NCI-H1417 treated with DMSO at 0.1 percent for 48 hours (cell line): ENCODE measurements at regions not wholly inside any gene's neighbourhood (a gene's known extent, or its start where the extent isn't known, plus 50 kb on each side); places are given as distances from the start of the nearest gene placed in this dataset.
"Not testable (repeated sequence)": the region's sequence is repeated elsewhere in the genome, so short reads cannot be mapped to it uniquely, and the experiment has no call there.

Source experiments
- DNase-seq: peaks from one replicate; lab custom pipeline; 2025; lab: John Stamatoyannopoulos, UW

- DNase-seq: no peak
These were observed 894.2 kb upstream of the INTU start for GRCh38 chr4:126738527-126738923.

GRCh38 chr4:126738926-126739325, 893.8 kb upstream of the INTU start:
- DNase-seq: no peak

GRCh38 chr4:126740687-126741086, 892.1 kb upstream of the INTU start:
- DNase-seq: no peak

GRCh38 chr4:126742048-126742447, 890.7 kb upstream of the INTU start:
- DNase-seq: no peak

GRCh38 chr4:126742885-126743284, 889.9 kb upstream of the INTU start:
- no peak for DNase-seq

GRCh38 chr4:126748736-126749135, 884.0 kb upstream of the INTU start:
- DNase-seq: no peak

- DNase-seq: no peak
These were observed 882.0 kb upstream of the INTU start for GRCh38 chr4:126750723-126751122.

GRCh38 chr4:126752126-126752525, 880.6 kb upstream of the INTU start:
- DNase-seq: no peak

- no peak for DNase-seq
These were observed 880.1 kb upstream of the INTU start for GRCh38 chr4:126752702-126753101.

GRCh38 chr4:126753592-126753991, 879.2 kb upstream of the INTU start:
- DNase-seq: no peak

- DNase-seq: no peak
These were observed 877.3 kb upstream of the INTU start for GRCh38 chr4:126755506-126755905.

- DNase-seq: no peak
These were observed 876.5 kb upstream of the INTU start for GRCh38 chr4:126756050-126756829.

GRCh38 chr4:126757219-126757618, 875.5 kb upstream of the INTU start:
- no peak for DNase-seq

- DNase-seq: no peak
These were observed 874.3 kb upstream of the INTU start for GRCh38 chr4:126758493-126758892.

- DNase-seq: no peak
These were observed 870.7 kb upstream of the INTU start for GRCh38 chr4:126761947-126762662.

- no peak for DNase-seq
These were observed 870.0 kb upstream of the INTU start for GRCh38 chr4:126762663-126763247.

- DNase-seq: no peak
These were observed 866.5 kb upstream of the INTU start for GRCh38 chr4:126766241-126766640.

- no peak for DNase-seq
These were observed 864.4 kb upstream of the INTU start for GRCh38 chr4:126768338-126768737.

GRCh38 chr4:126770811-126771553, 861.8 kb upstream of the INTU start:
- not testable (repeated sequence) for DNase-seq

GRCh38 chr4:126771618-126772017, 861.1 kb upstream of the INTU start:
- not testable (repeated sequence) for DNase-seq

- DNase-seq: no peak
These were observed 860.1 kb upstream of the INTU start for GRCh38 chr4:126772662-126773061.

- no peak for DNase-seq
These were observed 857.2 kb upstream of the INTU start for GRCh38 chr4:126775485-126776106.
